Trophoblast cell (in vitro differentiated cells and primary cell): ENCODE measurements at regions not wholly inside any gene's neighbourhood (a gene's known extent, or its start where the extent isn't known, plus 50 kb on each side); places are given as distances from the start of the nearest gene placed in this dataset.

Experiments used
- DNase-seq, 2 donors: peaks; one replicate each; pipeline ENCODE4 v3.0.0-alpha.2; 2016
- H2AFZ ChIP-seq: 2 replicates; pipeline ENCODE4 v1.6.1; 2013; ENCODE audit warnings: low read length, moderate library complexity, mild to moderate bottlenecking; ENCODE audit not compliant: insufficient read depth, poor library complexity
- H2AK5ac ChIP-seq: 2 replicates; pipeline ENCODE4 v1.6.1; 2013; ENCODE audit warnings: mild to moderate bottlenecking, low read length
- H2BK120ac ChIP-seq: 2 replicates; pipeline ENCODE4 v1.6.1; 2013; ENCODE audit warnings: low read length, mild to moderate bottlenecking, moderate library complexity; ENCODE audit not compliant: insufficient read depth, poor library complexity
- H2BK12ac ChIP-seq: 2 replicates; pipeline ENCODE4 v1.6.1; 2013; ENCODE audit warnings: mild to moderate bottlenecking, low read length, moderate library complexity
- H2BK5ac ChIP-seq: 2 replicates; pipeline ENCODE4 v1.6.1; 2013; ENCODE audit warnings: low read length, low read depth, moderate library complexity, mild to moderate bottlenecking; ENCODE audit not compliant: poor library complexity
- H3K14ac ChIP-seq: 2 replicates; pipeline ENCODE4 v1.6.1; 2013; ENCODE audit warnings: mild to moderate bottlenecking, low read length
- H3K18ac ChIP-seq: 2 replicates; pipeline ENCODE4 v1.6.1; 2013; ENCODE audit warnings: mild to moderate bottlenecking, low read length
- H3K23ac ChIP-seq: 2 replicates; pipeline ENCODE4 v1.6.1; 2013; ENCODE audit warnings: low read length
- H3K27ac ChIP-seq: 2 replicates; pipeline ENCODE4 v1.5.1; 2013; ENCODE audit warnings: low read depth, mild to moderate bottlenecking, inconsistent platforms, low read length, moderate library complexity
- H3K27me3 ChIP-seq: 2 replicates; pipeline ENCODE4 v1.6.1; 2013; ENCODE audit warnings: inconsistent platforms, mild to moderate bottlenecking, low read length, moderate library complexity; ENCODE audit not compliant: insufficient read depth
- H3K36me3 ChIP-seq, 2 experiments: 1 replicate in 1 of 2; 2 replicates in 1 of 2; pipeline ENCODE4 v1.6.1; 2013; ENCODE audit warnings: low read length in 2 of 2, mild to moderate bottlenecking in 2 of 2, moderate library complexity in 1 of 2; ENCODE audit not compliant: insufficient read depth in 2 of 2, control insufficient read depth in 1 of 2
- H3K4ac ChIP-seq: 2 replicates; pipeline ENCODE4 v1.6.1; 2013; ENCODE audit warnings: low read depth, mild to moderate bottlenecking, low read length, moderate library complexity
- H3K4me1 ChIP-seq, 2 experiments: 1 replicate in 1 of 2; 2 replicates in 1 of 2; pipeline ENCODE4 v1.6.1; 2013; ENCODE audit warnings: low read length in 2 of 2, mild to moderate bottlenecking in 2 of 2, moderate library complexity in 1 of 2; ENCODE audit not compliant: insufficient read depth in 2 of 2, control insufficient read depth in 1 of 2
- H3K4me2 ChIP-seq: 2 replicates; pipeline ENCODE4 v1.6.1; 2013; ENCODE audit warnings: inconsistent platforms, mild to moderate bottlenecking, low read length, moderate library complexity
- H3K4me3 ChIP-seq: 2 replicates; pipeline ENCODE4 v1.5.1; 2013; ENCODE audit warnings: mild to moderate bottlenecking, low read depth, low read length, inconsistent platforms
- H3K79me1 ChIP-seq: one replicate; pipeline ENCODE4 v1.6.1; 2013; ENCODE audit warnings: low read length
- H3K79me2 ChIP-seq: 2 replicates; pipeline ENCODE4 v1.6.1; 2013; ENCODE audit warnings: low read length, mild to moderate bottlenecking; ENCODE audit not compliant: control insufficient read depth, insufficient read depth, poor library complexity
- H3K9ac ChIP-seq: 2 replicates; pipeline ENCODE4 v1.6.1; 2013; ENCODE audit warnings: mild to moderate bottlenecking, low read length
- H3K9me3 ChIP-seq: 2 replicates; pipeline ENCODE4 v1.6.1; 2013; ENCODE audit warnings: low read depth, mild to moderate bottlenecking, control low read depth, inconsistent platforms, low read length; ENCODE audit not compliant: insufficient read depth
- H4K12ac ChIP-seq: 2 replicates; pipeline ENCODE4 v1.6.1; 2013; ENCODE audit warnings: low read depth, mild to moderate bottlenecking, low read length, moderate library complexity
- H4K8ac ChIP-seq: 2 replicates; pipeline ENCODE4 v1.6.1; 2013; ENCODE audit warnings: low read depth, mild to moderate bottlenecking, low read length, moderate library complexity
- H4K91ac ChIP-seq: one replicate; pipeline ENCODE4 v1.6.1; 2013; ENCODE audit warnings: low read depth, mild to moderate bottlenecking, low read length, moderate library complexity
- WGBS: extraction: QIAGEN DNeasy Blood & Tissue Kit; methylation state at CpG from one replicate; pipeline ENCODE4 v1.1.7; 2013; ENCODE audit warnings: missing lambda C conversion rate; ENCODE audit not compliant: insufficient read length, insufficient coverage; ENCODE audit errors: extremely low coverage; 5-methylcytosine and 5-hydroxymethylcytosine counted together

- H3K18ac ChIP-seq, result no peak overlapping the region
- no peaks in the 10 kb centered on the region for H3K79me1 ChIP-seq
- no CpG with 5 or more reads among the region's 13 CpGs for WGBS
Observed at GRCh38 chr5:2147504-2148311, 265.0 kb upstream of the IRX4 start.

GRCh38 chr5:2143646-2144353, 261.1 kb upstream of the IRX4 start:
- Histone ChIP-seq H3K36me3 (no peaks in the 10 kb centered on the region), H2AK5ac (no peak overlapping the region), H3K4me1 (peaks cover 0 to 2% of the 10 kb centered on the region in 2 experiments), H3K27ac (no peak overlapping the region), H4K12ac (no peak overlapping the region), H3K27me3 (no peaks in the 10 kb centered on the region), H2BK120ac (no peak overlapping the region), H3K14ac (no peak overlapping the region), H3K23ac (no peak overlapping the region), H4K8ac (no peak overlapping the region), H3K4ac (no peak overlapping the region), H3K9me3 (peaks cover 17% of the 10 kb centered on the region), H3K9ac (no peak overlapping the region), H3K4me3 (no peak overlapping the region), H3K79me2 (no peaks in the 10 kb centered on the region), H3K79me1 (no peaks in the 10 kb centered on the region), H2BK5ac (no peak overlapping the region), H3K4me2 (no peak overlapping the region), H3K18ac (no peak overlapping the region), H4K91ac (no peak overlapping the region), H2BK12ac (no peak overlapping the region), H2AFZ (no peak overlapping the region)
- DNase-seq, result no peak
- WGBS, result no CpG with 5 or more reads among the region's 12 CpGs

More at GRCh38 chr5:2147504-2148311, 265.0 kb upstream of the IRX4 start:
- Histone ChIP-seq H3K36me3 (no peaks in the 10 kb centered on the region), H4K12ac (no peak overlapping the region), H2BK120ac (no peak overlapping the region), H2BK12ac (no peak overlapping the region), H3K9ac (no peak overlapping the region), H3K23ac (no peak overlapping the region), H3K4me1 (peaks cover 4 to 10% of the 10 kb centered on the region in 2 experiments), H2AFZ (no peak overlapping the region), H3K4me3 (no peak overlapping the region), H3K27ac (no peak overlapping the region), H2BK5ac (no peak overlapping the region), H3K14ac (no peak overlapping the region), H4K91ac (no peak overlapping the region), H3K27me3 (no peaks in the 10 kb centered on the region), H4K8ac (no peak overlapping the region), H3K9me3 (peaks cover 17% of the 10 kb centered on the region), H3K4me2 (no peak overlapping the region), H3K4ac (no peak overlapping the region), H3K79me2 (no peaks in the 10 kb centered on the region), H2AK5ac (no peak overlapping the region)
- DNase-seq, result no peak

GRCh38 chr5:2143088-2143487, 260.4 kb upstream of the IRX4 start:
- Histone ChIP-seq H3K9me3 (peaks cover 17% of the 10 kb centered on the region), H3K4me2 (no peak overlapping the region), H3K27ac (no peak overlapping the region), H4K91ac (no peak overlapping the region), H2AK5ac (no peak overlapping the region), H2BK5ac (no peak overlapping the region), H2BK12ac (no peak overlapping the region), H3K4me3 (no peak overlapping the region), H4K12ac (no peak overlapping the region), H3K23ac (no peak overlapping the region), H3K18ac (no peak overlapping the region), H3K36me3 (no peaks in the 10 kb centered on the region), H2BK120ac (no peak overlapping the region), H4K8ac (no peak overlapping the region), H3K4me1 (no peaks in the 10 kb centered on the region), H3K79me2 (no peaks in the 10 kb centered on the region), H3K27me3 (no peaks in the 10 kb centered on the region), H3K14ac (no peak overlapping the region), H2AFZ (no peak overlapping the region), H3K9ac (no peak overlapping the region), H3K4ac (no peak overlapping the region), H3K79me1 (no peaks in the 10 kb centered on the region)
- WGBS, result no CpG with 5 or more reads among the region's 11 CpGs
- no peak for DNase-seq

- H4K8ac ChIP-seq, result no peak overlapping the region
Observed at GRCh38 chr5:2142456-2142954, 259.8 kb upstream of the IRX4 start.

More at GRCh38 chr5:2142456-2142954, 259.8 kb upstream of the IRX4 start:
- H3K27ac ChIP-seq, result no peak overlapping the region
- no peak overlapping the region for H4K12ac ChIP-seq
- H3K4ac ChIP-seq, result no peak overlapping the region
- H3K4me2 ChIP-seq, result no peak overlapping the region
- no peak overlapping the region for H2BK120ac ChIP-seq
- H3K14ac ChIP-seq, result no peak overlapping the region
- WGBS, result no CpG with 5 or more reads among the region's 13 CpGs
- no peak overlapping the region for H3K23ac ChIP-seq
- no peak overlapping the region for H3K9ac ChIP-seq
- H2AK5ac ChIP-seq, result no peak overlapping the region
- H3K79me1 ChIP-seq, result no peaks in the 10 kb centered on the region
- H3K9me3 ChIP-seq, result peaks cover 17% of the 10 kb centered on the region
- H2BK12ac ChIP-seq, result no peak overlapping the region
- no peaks in the 10 kb centered on the region for H3K4me1 ChIP-seq
- H3K27me3 ChIP-seq, result no peaks in the 10 kb centered on the region
- H2BK5ac ChIP-seq, result no peak overlapping the region
- no peaks in the 10 kb centered on the region for H3K79me2 ChIP-seq
- no peak for DNase-seq
- H4K91ac ChIP-seq, result no peak overlapping the region
- H3K18ac ChIP-seq, result no peak overlapping the region
- no peak overlapping the region for H3K4me3 ChIP-seq
- H3K36me3 ChIP-seq, result no peaks in the 10 kb centered on the region
- no peak overlapping the region for H2AFZ ChIP-seq
